ENCODE measurements at regions not wholly inside any gene's neighbourhood (a gene's known extent, or its start where the extent isn't known, plus 50 kb on each side); places are given as distances from the start of the nearest gene placed in this dataset.
"Not testable (repeated sequence)": the region's sequence is repeated elsewhere in the genome, so short reads cannot be mapped to it uniquely, and the experiment has no call there.

GRCh38 chr14:81772381-81772780 lies 238.7 kb upstream of the SEL1L start:
- 45 to 61% methylated on average over 1 of the region's 1 CpG for WGBS, 2 donors
- no peaks in the 10 kb centered on the region for H3K4me1 ChIP-seq (ENCODE audit: control insufficient read depth in 5 of 5, insufficient read depth in 5 of 5, low read length in 5 of 5)
- TF ChIP-seq CTCF (IDR thresholded peaks at IDR 0.05; ENCODE audit: control extremely low read depth, extremely low read depth): no peak
- H3K9me3 ChIP-seq (ENCODE audit: control insufficient read depth in 4 of 4, insufficient read depth in 3 of 4, low read length in 3 of 4): no peaks in the 10 kb centered on the region
- H3K9ac ChIP-seq (ENCODE audit: insufficient read depth in 1 of 2, low read length in 2 of 2): no peak overlapping the region
- no peak for ATAC-seq (ENCODE audit: insufficient read depth, low FRiP score)
- no peaks in the 10 kb centered on the region for H3K27me3 ChIP-seq (ENCODE audit: control insufficient read depth in 3 of 3, insufficient read depth in 3 of 3, low read length in 2 of 3)
- H3K4me3 ChIP-seq: no peak overlapping the region
- H3K36me3 ChIP-seq (ENCODE audit: control insufficient read depth in 4 of 4, insufficient read depth in 4 of 4, low read length in 4 of 4): no peaks in the 10 kb centered on the region
- DNase-seq: no peak
- no peak overlapping the region for H3K27ac ChIP-seq (ENCODE audit: low read depth in 1 of 2, low read length in 1 of 2)

- 84 to 88% methylated on average over 2 of the region's 2 CpGs for WGBS, 2 donors
- no peak for ATAC-seq (ENCODE audit: insufficient read depth, low FRiP score)
Measured at GRCh38 chr14:81776531-81776930, 242.9 kb upstream of the SEL1L start.

GRCh38 chr14:81781798-81782197 lies 248.1 kb upstream of the SEL1L start:
- not testable (repeated sequence) for H3K4me1 ChIP-seq (ENCODE audit: control insufficient read depth in 5 of 5, insufficient read depth in 5 of 5, low read length in 5 of 5); ATAC-seq (ENCODE audit: insufficient read depth, low FRiP score); H3K27me3 ChIP-seq (ENCODE audit: control insufficient read depth in 3 of 3, insufficient read depth in 3 of 3, low read length in 2 of 3); DNase-seq; H3K27ac ChIP-seq (ENCODE audit: low read depth in 1 of 2, low read length in 1 of 2); H3K4me3 ChIP-seq; H3K9ac ChIP-seq (ENCODE audit: insufficient read depth in 1 of 2, low read length in 2 of 2); H3K36me3 ChIP-seq (ENCODE audit: control insufficient read depth in 4 of 4, insufficient read depth in 4 of 4, low read length in 4 of 4); H3K9me3 ChIP-seq (ENCODE audit: control insufficient read depth in 4 of 4, insufficient read depth in 3 of 4, low read length in 3 of 4)
- 76 to 80% methylated on average over 7 of the region's 7 CpGs for WGBS, 2 donors

More at GRCh38 chr14:81776531-81776930, 242.9 kb upstream of the SEL1L start:
- Histone ChIP-seq H3K27ac (ENCODE audit: low read depth in 1 of 2, low read length in 1 of 2) (no peak overlapping the region), H3K4me1 (ENCODE audit: control insufficient read depth in 5 of 5, insufficient read depth in 5 of 5, low read length in 5 of 5) (no peaks in the 10 kb centered on the region), H3K9ac (ENCODE audit: insufficient read depth in 1 of 2, low read length in 2 of 2) (no peak overlapping the region), H3K27me3 (ENCODE audit: control insufficient read depth in 3 of 3, insufficient read depth in 3 of 3, low read length in 2 of 3) (no peaks in the 10 kb centered on the region), H3K4me3 (no peak overlapping the region), H3K9me3 (ENCODE audit: control insufficient read depth in 4 of 4, insufficient read depth in 3 of 4, low read length in 3 of 4) (no peaks in the 10 kb centered on the region), H3K36me3 (ENCODE audit: control insufficient read depth in 4 of 4, insufficient read depth in 4 of 4, low read length in 4 of 4) (no peaks in the 10 kb centered on the region)
- TF ChIP-seq CTCF (IDR thresholded peaks at IDR 0.05; ENCODE audit: control extremely low read depth, extremely low read depth): no peak
- DNase-seq: no peak

- WGBS, 2 donors: 85 to 87% methylated on average over 5 of the region's 5 CpGs
- no peak overlapping the region for H3K9ac ChIP-seq (ENCODE audit: insufficient read depth in 1 of 2, low read length in 2 of 2)
- no peak for TF ChIP-seq CTCF (IDR thresholded peaks at IDR 0.05; ENCODE audit: control extremely low read depth, extremely low read depth)
- H3K36me3 ChIP-seq (ENCODE audit: control insufficient read depth in 4 of 4, insufficient read depth in 4 of 4, low read length in 4 of 4): no peaks in the 10 kb centered on the region
- no peaks in the 10 kb centered on the region for H3K9me3 ChIP-seq (ENCODE audit: control insufficient read depth in 4 of 4, insufficient read depth in 3 of 4, low read length in 3 of 4)
- no peaks in the 10 kb centered on the region for H3K27me3 ChIP-seq (ENCODE audit: control insufficient read depth in 3 of 3, insufficient read depth in 3 of 3, low read length in 2 of 3)
- H3K4me1 ChIP-seq (ENCODE audit: control insufficient read depth in 5 of 5, insufficient read depth in 5 of 5, low read length in 5 of 5): no peaks in the 10 kb centered on the region
- H3K27ac ChIP-seq (ENCODE audit: low read depth in 1 of 2, low read length in 1 of 2): no peak overlapping the region
- no peak for ATAC-seq (ENCODE audit: insufficient read depth, low FRiP score)
- H3K4me3 ChIP-seq: no peak overlapping the region
- DNase-seq: no peak
Measured at GRCh38 chr14:81784084-81784483, 250.4 kb upstream of the SEL1L start.
